H9 (cell line): ENCODE measurements at regions not wholly inside any gene's neighbourhood (a gene's known extent, or its start where the extent isn't known, plus 50 kb on each side); places are given as distances from the start of the nearest gene placed in this dataset.

ENCODE experiments used
- DNase-seq: peaks from one replicate; pipeline ENCODE4 v3.0.0-alpha.2; 2017
- H2AFZ ChIP-seq: one replicate; pipeline ENCODE4 v1.6.1; 2013; ENCODE audit warnings: mild to moderate bottlenecking, low read length, control low read depth, moderate library complexity
- H2AK5ac ChIP-seq: 2 replicates; pipeline ENCODE4 v1.6.1; 2013; ENCODE audit warnings: low read length, control low read depth, mixed read lengths; ENCODE audit not compliant: insufficient read length
- H2BK120ac ChIP-seq: one replicate; pipeline ENCODE4 v1.6.1; 2013; ENCODE audit warnings: low read depth, mild to moderate bottlenecking, low read length, control low read depth, inconsistent platforms; ENCODE audit not compliant: poor library complexity, severe bottlenecking
- H2BK12ac ChIP-seq: 2 replicates; pipeline ENCODE4 v1.6.1; 2013; ENCODE audit warnings: low read length, control low read depth, mixed read lengths, low read depth; ENCODE audit not compliant: insufficient read length
- H2BK15ac ChIP-seq: 2 replicates; pipeline ENCODE4 v1.6.1; 2013; ENCODE audit warnings: low read depth, low read length, control low read depth
- H2BK20ac ChIP-seq: one replicate; pipeline ENCODE4 v1.6.1; 2013; ENCODE audit warnings: low read depth, mild to moderate bottlenecking, low read length, control low read depth, inconsistent platforms; ENCODE audit not compliant: poor library complexity, severe bottlenecking
- H2BK5ac ChIP-seq: 2 replicates; pipeline ENCODE4 v1.6.1; 2013; ENCODE audit warnings: low read length, control low read depth, mixed read lengths; ENCODE audit not compliant: insufficient read length
- H3K14ac ChIP-seq: 2 replicates; pipeline ENCODE4 v1.6.1; 2013; ENCODE audit warnings: low read length, control low read depth; ENCODE audit not compliant: insufficient read depth
- H3K18ac ChIP-seq: 2 replicates; pipeline ENCODE4 v1.6.1; 2013; ENCODE audit warnings: low read depth, mild to moderate bottlenecking, mixed read lengths, low read length, control low read depth; ENCODE audit not compliant: insufficient read length
- H3K23ac ChIP-seq: 2 replicates; pipeline ENCODE4 v1.6.1; 2013; ENCODE audit warnings: low read length, control low read depth, mixed read lengths, low read depth; ENCODE audit not compliant: insufficient read length
- H3K23me2 ChIP-seq: 2 replicates; pipeline ENCODE4 v1.6.1; 2013; ENCODE audit warnings: low read depth, mild to moderate bottlenecking, mixed read lengths, low read length, control low read depth; ENCODE audit not compliant: insufficient read length, poor library complexity, severe bottlenecking
- H3K27ac ChIP-seq: 2 replicates; pipeline ENCODE4 v1.5.1; 2013; ENCODE audit warnings: low read length, control low read depth, mixed read lengths, low read depth; ENCODE audit not compliant: insufficient read length
- H3K27me3 ChIP-seq: 2 replicates; pipeline ENCODE4 v1.6.1; 2013; ENCODE audit warnings: low read length, control low read depth, inconsistent platforms; ENCODE audit not compliant: insufficient read depth
- H3K4ac ChIP-seq: 2 replicates; pipeline ENCODE4 v1.6.1; 2013; ENCODE audit warnings: low read depth, mild to moderate bottlenecking, control low read depth, inconsistent platforms, low read length, moderate library complexity
- H3K4me1 ChIP-seq: 2 replicates; pipeline ENCODE4 v1.6.1; 2013; ENCODE audit warnings: low read length, control low read depth, inconsistent platforms; ENCODE audit not compliant: insufficient read depth
- H3K4me2 ChIP-seq: 2 replicates; pipeline ENCODE4 v1.6.1; 2013; ENCODE audit warnings: low read length, control low read depth, mixed read lengths; ENCODE audit not compliant: insufficient read length, insufficient read depth
- H3K56ac ChIP-seq: 2 replicates; pipeline ENCODE4 v1.6.1; 2013; ENCODE audit warnings: low read depth, mild to moderate bottlenecking, mixed read lengths, low read length, control low read depth; ENCODE audit not compliant: insufficient read length
- H3K79me1 ChIP-seq: 2 replicates; pipeline ENCODE4 v1.6.1; 2013; ENCODE audit warnings: low read depth, mild to moderate bottlenecking, moderate library complexity, low read length, control low read depth, inconsistent platforms; ENCODE audit not compliant: insufficient read depth, poor library complexity, severe bottlenecking
- H3K79me2 ChIP-seq: 2 replicates; pipeline ENCODE4 v1.6.1; 2013; ENCODE audit warnings: low read length, control low read depth, inconsistent platforms; ENCODE audit not compliant: insufficient read depth
- H3K9ac ChIP-seq: 2 replicates; pipeline ENCODE4 v1.6.1; 2013; ENCODE audit warnings: low read length, control low read depth, mixed read lengths; ENCODE audit not compliant: insufficient read length; ENCODE audit errors: extremely low read depth
- H3K9me3 ChIP-seq: one replicate; pipeline ENCODE4 v1.6.1; 2013; ENCODE audit warnings: low read depth, low read length, inconsistent platforms; ENCODE audit not compliant: control insufficient read depth
- H3T11ph ChIP-seq: one replicate; pipeline ENCODE4 v1.6.1; 2013; ENCODE audit warnings: mild to moderate bottlenecking, low read length, control low read depth, inconsistent platforms
- H4K20me1 ChIP-seq: one replicate; pipeline ENCODE4 v1.6.1; 2013; ENCODE audit not compliant: control insufficient read depth, insufficient read length, insufficient read depth
- H4K5ac ChIP-seq: 2 replicates; pipeline ENCODE4 v1.6.1; 2013; ENCODE audit warnings: low read depth, mild to moderate bottlenecking, mixed read lengths, low read length, control low read depth; ENCODE audit not compliant: insufficient read length
- H4K8ac ChIP-seq: replicated peaks from 2 replicates; pipeline ENCODE4 v1.6.1; 2013; ENCODE audit warnings: low read length, control low read depth, mixed read lengths, low read depth; ENCODE audit not compliant: insufficient read length
- H4K91ac ChIP-seq: 2 replicates; pipeline ENCODE4 v1.6.1; 2013; ENCODE audit warnings: low read depth, mild to moderate bottlenecking, moderate library complexity, mixed read lengths, low read length, control low read depth; ENCODE audit not compliant: insufficient read length
- H3K27ac Mint-ChIP-seq, 3 experiments: 2 replicates in 2 of 3; 3 replicates in 1 of 3; pipeline ENCODE4 v1.8.0; 2020 to 2021; ENCODE audit warnings: mixed read lengths in 3 of 3, mild to moderate bottlenecking in 1 of 3, moderate library complexity in 1 of 3
- H3K27me3 Mint-ChIP-seq: 2 replicates; pipeline ENCODE4 v1.8.0; 2021; ENCODE audit warnings: low read depth, mild to moderate bottlenecking, moderate library complexity, mixed read lengths
- H3K36me3 Mint-ChIP-seq, 3 experiments: 2 replicates in 2 of 3; 3 replicates in 1 of 3; pipeline ENCODE4 v1.8.0; 2020 to 2021; ENCODE audit warnings: low read depth in 3 of 3, mixed read lengths in 3 of 3; ENCODE audit not compliant: insufficient read depth in 1 of 3
- H3K4me1 Mint-ChIP-seq, 2 experiments: 2 replicates each; pipeline ENCODE4 v1.8.0; 2020; ENCODE audit warnings: mixed read lengths in 2 of 2
- H3K4me3 Mint-ChIP-seq, 2 experiments: 2 replicates in 1 of 2; 3 replicates in 1 of 2; pipeline ENCODE4 v1.8.0; 2020 to 2021; ENCODE audit warnings: mild to moderate bottlenecking in 2 of 2, mixed read lengths in 2 of 2, moderate library complexity in 1 of 2
- H3K9me3 Mint-ChIP-seq, 2 experiments: 2 replicates in 1 of 2; 3 replicates in 1 of 2; pipeline ENCODE4 v1.8.0; 2020; ENCODE audit warnings: mild to moderate bottlenecking in 2 of 2, mixed read lengths in 2 of 2, moderate library complexity in 1 of 2
- CTCF ChIP-seq: fragments of 200-600 bp; sonication (generic); conservative IDR thresholded peaks from 3 replicates; pipeline ENCODE4 v1.8.0; 2021; ENCODE audit warnings: antibody characterized with exemption, mild to moderate bottlenecking
- WGBS: extraction: QIAGEN DNeasy Blood & Tissue Kit; methylation state at CpG from one replicate; pipeline ENCODE4 v1.1.7; 2013; ENCODE audit warnings: missing lambda C conversion rate, low lambda C conversion rate, mixed read lengths; ENCODE audit not compliant: insufficient read length; ENCODE audit errors: extremely low coverage; 5-methylcytosine and 5-hydroxymethylcytosine counted together

GRCh38 chr5:145028626-145029025 lies 806.5 kb downstream of the PRELID2 start:
- peaks cover 2% of the 10 kb centered on the region for H3K27me3 Mint-ChIP-seq
- Histone ChIP-seq H3K23ac (no peak overlapping the region), H2AFZ (no peak overlapping the region), H3K23me2 (no peaks in the 10 kb centered on the region), H3K9ac (no peak overlapping the region), H3K79me2 (no peaks in the 10 kb centered on the region), H2BK20ac (no peak overlapping the region), H3T11ph (no peak overlapping the region), H4K20me1 (no peaks in the 10 kb centered on the region), H2BK15ac (no peak overlapping the region), H3K9me3 (no peaks in the 10 kb centered on the region), H2BK120ac (no peak overlapping the region), H3K27ac (no peak overlapping the region), H2BK12ac (no peak overlapping the region), H3K18ac (no peak overlapping the region), H3K4me2 (no peak overlapping the region), H3K4ac (no peak overlapping the region), H2AK5ac (no peak overlapping the region), H3K79me1 (no peaks in the 10 kb centered on the region), H3K14ac (no peak overlapping the region), H2BK5ac (no peak overlapping the region), H3K56ac (no peak overlapping the region), H3K4me1 (no peaks in the 10 kb centered on the region), H4K8ac (no peak overlapping the region), H4K5ac (no peak overlapping the region), H3K27me3 (0 out of 2 replicates have a peak, but pooled peaks cover 2% of the 10 kb centered on the region), H4K91ac (no peak overlapping the region)
- DNase-seq = no peak
- H3K4me3 Mint-ChIP-seq = no peak overlapping the region
- no peak overlapping the region for H3K27ac Mint-ChIP-seq
- H3K36me3 Mint-ChIP-seq = no peaks in the 10 kb centered on the region
- no peaks in the 10 kb centered on the region for H3K9me3 Mint-ChIP-seq
- WGBS = no CpG with 5 or more reads among the region's 1 CpG
- TF ChIP-seq CTCF = no peak
- peaks cover 9 to 11% of the 10 kb centered on the region in 2 experiments for H3K4me1 Mint-ChIP-seq
